Stomach (tissue), 8 donors: ENCODE measurements at regions not wholly inside any gene's neighbourhood (a gene's known extent, or its start where the extent isn't known, plus 50 kb on each side); places are given as distances from the start of the nearest gene placed in this dataset.
A peak's percentile ranks its signal among the peaks of the same experiment; 100 is the strongest.

ENCODE experiments used
- DNase-seq, 2 donors: peaks; one replicate each; pipeline versions ENCODE4 v3.0.0 to v3.0.0-alpha.2; 2013 to 2019
- H3K27ac ChIP-seq, 5 donors: fragments of 200-600 bp in 4 of 5; sonication (generic) in 4 of 5; one replicate each; pipeline ENCODE4 v1.5.1; 2013 to 2019; ENCODE audit warnings: mild to moderate bottlenecking in 1 of 5, moderate library complexity in 1 of 5
- H3K27me3 ChIP-seq, 3 donors: fragments of 200-600 bp; sonication (generic); one replicate each; pipeline ENCODE4 v1.5.1; 2017 to 2019; ENCODE audit warnings: mixed run types in 1 of 3
- H3K36me3 ChIP-seq, 4 donors: fragments of 200-600 bp; sonication (generic); 1 replicate in 3 of 4; 2 replicates in 1 of 4; pipeline ENCODE4 v1.5.1; 2016 to 2019
- H3K4me1 ChIP-seq, 4 donors: fragments of 200-600 bp; sonication (generic); one replicate each; pipeline ENCODE4 v1.5.1; 2016 to 2019
- H3K4me3 ChIP-seq, 4 donors: fragments of 200-600 bp; sonication (generic) in 3 of 4; one replicate each; pipeline ENCODE4 v1.5.1; 2016 to 2019; ENCODE audit warnings: mild to moderate bottlenecking in 1 of 4
- H3K9me3 ChIP-seq, 4 donors: fragments of 200-600 bp; sonication (generic); one replicate each; pipeline ENCODE4 v1.5.1; 2016 to 2019
- EP300 ChIP-seq: sonication (generic); formaldehyde crosslinking; IDR thresholded peaks from one replicate; pipeline ENCODE4 v1.6.1; 2017; ENCODE audit warnings: antibody characterized with exemption
- POLR2A ChIP-seq, 4 donors: fragments of 450-650 bp; IDR thresholded peaks; one replicate each; pipeline ENCODE4 v1.6.1; 2016; ENCODE audit warnings: antibody characterized with exemption in 4 of 4, control low read depth in 2 of 4, mild to moderate bottlenecking in 1 of 4, moderate library complexity in 1 of 4
- POLR2AphosphoS5 ChIP-seq, 3 donors: sonication (generic); formaldehyde crosslinking; IDR thresholded peaks; one replicate each; pipeline ENCODE4 v1.6.1; 2016; ENCODE audit warnings: antibody characterized with exemption in 3 of 3
- WGBS, 5 donors: extraction: QIAGEN DNeasy Blood & Tissue Kit in 3 of 5; methylation state at CpG; one replicate each; pipeline versions ENCODE4 v1.1.5 to v1.1.7; 2013 to 2018; 5-methylcytosine and 5-hydroxymethylcytosine counted together
- intact Hi-C: fragments of 100-400 bp; cut with DNase I; formaldehyde crosslinking; loops from one replicate; pipeline ENCODE4 v1.15.1; 2023; ENCODE audit warnings: low total_unique reads
- TF ChIP-seq, protein P1 (sequence below), 7 experiments: fragments of 450-650 bp in 4 of 7; fragments of 200-600 bp in 3 of 7; sonication (generic) in 3 of 7; IDR thresholded peaks; one replicate each; pipeline ENCODE4 v1.5.1; 2016 to 2019; ENCODE audit warnings: antibody characterized with exemption in 7 of 7, control low read depth in 2 of 7, mild to moderate bottlenecking in 1 of 7
- donor health status: healthy with polysubstance abuse.
- donor health status: Bipolar disorder and iron deficiency.
- donor health status: healthy.

DNA sequence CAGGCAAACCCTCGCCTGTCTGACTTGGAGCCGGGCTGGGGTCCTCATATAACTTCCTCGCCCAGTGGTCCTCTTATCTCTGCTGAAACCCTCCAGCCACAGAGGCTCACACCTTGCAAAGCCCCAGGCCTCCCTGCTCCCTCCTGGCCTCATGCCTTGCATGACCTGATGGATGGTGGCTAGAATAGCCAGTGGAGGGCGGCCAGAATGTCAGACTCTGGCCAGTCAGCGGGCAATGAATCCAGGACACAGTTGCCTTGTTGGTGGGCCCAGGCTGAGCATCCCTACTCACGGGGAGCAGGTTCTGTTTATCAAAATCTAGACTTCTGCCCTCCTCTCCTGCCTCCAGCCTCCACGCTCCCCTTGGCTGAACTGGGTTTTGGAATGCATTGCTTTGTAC is 69.1 kb upstream of the WNT11 start:
- H3K27me3 ChIP-seq: no peaks in the 10 kb centered on the region
- 86 to 97% (median 92%) methylated on average over 6 to 7 of the region's 7 CpGs for WGBS, 5 donors
- peaks cover 0 to 2% (median under 1%) of the 10 kb centered on the region in 4 donors for H3K4me1 ChIP-seq
- no peak overlapping the region for H3K4me3 ChIP-seq
- TF ChIP-seq POLR2A (IDR thresholded peaks at IDR 0.05) (no peak), EP300 (no peak)
- no peak overlapping the region for H3K27ac ChIP-seq
- H3K36me3 ChIP-seq: no peaks in the 10 kb centered on the region
- intact Hi-C loops: no loop called here
- DNase-seq: no peak
- H3K9me3 ChIP-seq: peaks cover 0 to 16% (median 5%) of the 10 kb centered on the region in 4 donors

DNA sequence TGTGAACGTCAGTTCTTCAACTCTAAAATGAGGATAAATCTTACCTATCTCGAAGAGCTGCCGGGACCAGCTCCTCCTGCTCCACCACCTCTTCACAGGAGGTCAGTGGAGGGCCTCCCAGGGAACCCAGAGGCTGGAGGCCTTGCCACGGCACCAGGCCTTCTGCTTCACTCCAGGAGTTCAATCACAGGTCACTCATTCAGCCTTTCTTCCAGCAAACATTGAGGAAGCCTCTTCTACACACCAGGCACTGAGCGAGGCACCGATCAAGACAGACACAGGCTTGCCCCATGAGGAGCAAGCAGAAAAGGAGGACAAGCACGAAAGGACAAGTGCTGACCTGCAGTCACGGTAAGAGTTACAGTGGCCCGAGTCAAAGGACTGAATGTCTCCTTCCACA is 64.8 kb upstream of the WNT11 start:
- H3K4me1 ChIP-seq: peaks cover 0 to 19% (median 8%) of the 10 kb centered on the region in 4 donors
- H3K27ac ChIP-seq: no peak overlapping the region
- intact Hi-C loops: no loop called here
- H3K4me3 ChIP-seq: no peak overlapping the region
- WGBS, 5 donors: 77 to 89% (median 81%) methylated on average over 9 of the region's 9 CpGs
- H3K9me3 ChIP-seq: peaks cover 0 to 16% (median 5%) of the 10 kb centered on the region in 4 donors
- no peak for DNase-seq
- no peaks in the 10 kb centered on the region for H3K36me3 ChIP-seq
- TF ChIP-seq POLR2A (IDR thresholded peaks at IDR 0.05) (no peak), EP300 (no peak), POLR2AphosphoS5 (IDR thresholded peaks at IDR 0.05) (no peak)
- TF ChIP-seq, protein P1, sequence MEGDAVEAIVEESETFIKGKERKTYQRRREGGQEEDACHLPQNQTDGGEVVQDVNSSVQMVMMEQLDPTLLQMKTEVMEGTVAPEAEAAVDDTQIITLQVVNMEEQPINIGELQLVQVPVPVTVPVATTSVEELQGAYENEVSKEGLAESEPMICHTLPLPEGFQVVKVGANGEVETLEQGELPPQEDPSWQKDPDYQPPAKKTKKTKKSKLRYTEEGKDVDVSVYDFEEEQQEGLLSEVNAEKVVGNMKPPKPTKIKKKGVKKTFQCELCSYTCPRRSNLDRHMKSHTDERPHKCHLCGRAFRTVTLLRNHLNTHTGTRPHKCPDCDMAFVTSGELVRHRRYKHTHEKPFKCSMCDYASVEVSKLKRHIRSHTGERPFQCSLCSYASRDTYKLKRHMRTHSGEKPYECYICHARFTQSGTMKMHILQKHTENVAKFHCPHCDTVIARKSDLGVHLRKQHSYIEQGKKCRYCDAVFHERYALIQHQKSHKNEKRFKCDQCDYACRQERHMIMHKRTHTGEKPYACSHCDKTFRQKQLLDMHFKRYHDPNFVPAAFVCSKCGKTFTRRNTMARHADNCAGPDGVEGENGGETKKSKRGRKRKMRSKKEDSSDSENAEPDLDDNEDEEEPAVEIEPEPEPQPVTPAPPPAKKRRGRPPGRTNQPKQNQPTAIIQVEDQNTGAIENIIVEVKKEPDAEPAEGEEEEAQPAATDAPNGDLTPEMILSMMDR (IDR thresholded peaks at IDR 0.05): no peak
- no peaks in the 10 kb centered on the region for H3K27me3 ChIP-seq

DNA sequence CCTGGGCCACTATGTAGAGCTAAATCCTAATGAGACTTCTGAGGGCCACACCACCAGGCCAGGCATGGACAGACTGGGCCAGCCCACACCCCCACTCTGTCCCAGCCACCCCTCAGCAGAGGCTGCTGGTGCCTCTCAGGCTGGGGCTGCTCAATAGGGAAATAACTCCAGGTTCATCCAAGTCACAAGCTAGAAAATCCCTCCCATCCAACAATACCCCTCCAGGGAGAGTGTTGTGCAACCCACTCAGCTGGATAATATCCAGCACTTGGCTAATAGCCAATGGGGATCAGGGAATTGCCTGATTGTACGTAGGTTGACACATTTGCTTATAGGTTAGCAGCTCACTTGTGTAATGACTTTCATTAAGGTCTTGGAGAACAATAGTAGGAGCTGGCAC is 64.1 kb upstream of the WNT11 start:
- DNase-seq: peak in 1 of 2 donors; percentile 66
- peak overlapping the region in 2 of 5 donors; percentile 53 to 64 for H3K27ac ChIP-seq
- peaks cover 0 to 16% (median 5%) of the 10 kb centered on the region in 4 donors for H3K9me3 ChIP-seq
- TF ChIP-seq EP300 (no peak), POLR2A (IDR thresholded peaks at IDR 0.05) (no peak), POLR2AphosphoS5 (IDR thresholded peaks at IDR 0.05) (no peak)
- TF ChIP-seq, protein P1 (IDR thresholded peaks at IDR 0.05): no peak
- H3K27me3 ChIP-seq: no peaks in the 10 kb centered on the region
- H3K4me1 ChIP-seq: peaks cover 0 to 23% (median 9%) of the 10 kb centered on the region in 4 donors
- intact Hi-C loops: no loop called here
- 39 to 75% (median 60%) methylated on average over 1 of the region's 1 CpG for WGBS, 5 donors
- no peaks in the 10 kb centered on the region for H3K36me3 ChIP-seq
- H3K4me3 ChIP-seq: no peak overlapping the region

DNA sequence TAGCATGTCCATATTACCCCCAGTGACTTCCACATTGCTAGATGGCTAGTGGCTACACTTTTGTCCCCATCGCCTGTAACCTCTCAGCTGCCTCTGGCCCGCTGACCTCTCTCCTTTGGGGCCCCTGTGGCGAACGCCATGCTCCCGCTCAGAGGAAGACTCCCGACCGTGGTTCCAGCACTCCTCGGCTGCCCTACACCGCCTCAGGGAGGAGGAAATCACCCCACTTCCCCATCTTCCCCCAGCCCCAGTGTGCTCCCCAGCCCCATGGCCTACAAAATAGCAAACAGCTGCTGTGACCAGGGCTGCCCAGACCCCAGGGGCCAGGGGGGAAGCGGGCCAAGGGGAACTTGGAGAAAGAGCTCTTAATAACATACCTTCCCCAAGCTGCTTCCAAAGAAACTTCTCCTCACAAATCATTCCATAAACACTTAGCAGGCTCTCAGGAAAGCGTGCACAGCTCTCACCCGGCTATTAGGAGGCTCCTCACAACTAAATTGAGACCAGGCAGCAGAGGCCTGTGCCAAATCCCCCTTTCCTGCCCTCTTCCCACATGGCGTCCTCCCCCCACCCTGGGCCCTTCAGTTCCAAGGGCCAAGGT is 63.5 kb upstream of the WNT11 start:
- Histone ChIP-seq H3K4me3 (no peak overlapping the region), H3K9me3 (peaks cover 0 to 10% (median 5%) of the 10 kb centered on the region in 4 donors), H3K27ac (peak overlapping the region in 2 of 5 donors; percentile 53 to 64), H3K36me3 (no peaks in the 10 kb centered on the region), H3K27me3 (no peaks in the 10 kb centered on the region), H3K4me1 (peaks cover 0 to 24% (median 9%) of the 10 kb centered on the region in 4 donors)
- no peak for TF ChIP-seq POLR2A (IDR thresholded peaks at IDR 0.05)
- no peak for TF ChIP-seq POLR2AphosphoS5 (IDR thresholded peaks at IDR 0.05)
- TF ChIP-seq EP300: no peak
- TF ChIP-seq, protein P1 (IDR thresholded peaks at IDR 0.05): no peak
- WGBS, 5 donors: 83 to 89% (median 83%) methylated on average over 13 of the region's 13 CpGs
- peak in 1 of 2 donors; percentile 73 for DNase-seq
- intact Hi-C loops: no loop called here

DNA sequence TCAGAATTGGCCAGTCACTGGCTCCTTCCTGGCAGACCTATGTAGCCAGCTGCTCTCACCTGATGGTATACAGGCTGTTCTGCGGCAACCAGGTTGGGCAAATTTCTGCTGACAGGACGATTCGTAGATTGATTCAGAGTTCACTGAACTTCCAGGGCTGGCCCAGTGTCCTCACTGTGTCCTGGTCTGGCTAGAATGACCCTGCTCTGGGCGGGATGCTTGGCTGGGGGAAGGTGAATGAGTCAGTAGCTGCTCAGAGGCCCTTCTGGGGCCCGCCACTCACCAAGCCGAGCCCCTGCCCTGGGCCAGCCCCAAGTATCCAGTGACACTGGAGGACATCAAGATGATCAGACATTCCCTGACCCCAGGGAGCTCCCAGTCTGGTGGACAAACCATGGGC is 62.9 kb upstream of the WNT11 start:
- no peak overlapping the region for H3K4me3 ChIP-seq
- H3K27ac ChIP-seq: peak overlapping the region in 2 of 5 donors; percentile 53 to 64
- no peaks in the 10 kb centered on the region for H3K27me3 ChIP-seq
- H3K36me3 ChIP-seq: no peaks in the 10 kb centered on the region
- TF ChIP-seq EP300: no peak
- TF ChIP-seq, protein P1 (IDR thresholded peaks at IDR 0.05): no peak
- no peak for TF ChIP-seq POLR2A (IDR thresholded peaks at IDR 0.05)
- no peak for TF ChIP-seq POLR2AphosphoS5 (IDR thresholded peaks at IDR 0.05)
- peaks cover 0 to 5% (median 2%) of the 10 kb centered on the region in 4 donors for H3K9me3 ChIP-seq
- peaks cover 0 to 24% (median 9%) of the 10 kb centered on the region in 4 donors for H3K4me1 ChIP-seq
- 86 to 93% (median 90%) methylated on average over 3 to 6 of the region's 6 CpGs for WGBS, 5 donors
- intact Hi-C loops: no loop called here
- DNase-seq: no peak
